GM13976 (cell line): ENCODE measurements at regions not wholly inside any gene's neighbourhood (a gene's known extent, or its start where the extent isn't known, plus 50 kb on each side); places are given as distances from the start of the nearest gene placed in this dataset.

ENCODE experiments used
- DNase-seq: peaks from one replicate; pipeline ENCODE4 v3.0.0; 2012; ENCODE audit warnings: low spot score
- in situ Hi-C: fragments of 300-500 bp; cut with MboI; formaldehyde crosslinking; loops from one replicate; pipeline ENCODE4 v1.12.0; 2022; ENCODE audit warnings: low sequenced_read_pairs, mixed read lengths, inconsistent platforms; ENCODE audit not compliant: unreplicated experiment
- TF ChIP-seq, protein P1 (sequence below): IDR thresholded peaks from 2 replicates; pipeline ENCODE4 v1.5.1; 2012; ENCODE audit warnings: borderline replicate concordance, mild to moderate bottlenecking; ENCODE audit not compliant: insufficient read depth; ENCODE audit errors: extremely low read depth, missing control alignments, control extremely low read depth

DNA sequence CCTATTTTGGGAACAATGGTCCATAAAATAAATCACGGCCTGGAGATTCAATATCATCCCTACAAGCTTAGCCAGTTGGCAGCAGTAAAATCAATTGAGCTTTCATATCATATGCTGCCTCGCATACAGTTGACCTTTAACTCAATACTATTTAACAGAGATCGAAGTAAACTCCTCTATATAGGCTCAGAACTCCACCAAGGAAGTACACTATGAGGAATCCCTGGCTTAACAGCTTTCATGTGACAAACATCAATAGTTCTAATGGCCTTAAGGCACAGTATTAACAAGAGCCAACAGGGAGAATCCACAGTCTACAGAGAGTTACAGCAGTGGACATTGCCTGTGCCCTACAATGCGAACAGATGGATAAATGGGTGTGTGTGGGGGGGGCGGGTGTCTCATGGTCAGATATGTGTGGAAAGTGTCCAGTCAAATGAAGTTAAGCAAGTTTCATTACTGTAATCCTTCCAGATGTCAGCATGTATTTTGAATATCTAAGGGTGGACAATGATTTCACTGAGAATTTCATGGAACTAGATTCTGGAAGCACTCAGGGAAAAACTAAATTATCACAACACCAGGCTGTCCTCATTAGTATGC lies 98.2 kb upstream of the FAM9B start:
- no peak for DNase-seq
- TF ChIP-seq, protein P1, sequence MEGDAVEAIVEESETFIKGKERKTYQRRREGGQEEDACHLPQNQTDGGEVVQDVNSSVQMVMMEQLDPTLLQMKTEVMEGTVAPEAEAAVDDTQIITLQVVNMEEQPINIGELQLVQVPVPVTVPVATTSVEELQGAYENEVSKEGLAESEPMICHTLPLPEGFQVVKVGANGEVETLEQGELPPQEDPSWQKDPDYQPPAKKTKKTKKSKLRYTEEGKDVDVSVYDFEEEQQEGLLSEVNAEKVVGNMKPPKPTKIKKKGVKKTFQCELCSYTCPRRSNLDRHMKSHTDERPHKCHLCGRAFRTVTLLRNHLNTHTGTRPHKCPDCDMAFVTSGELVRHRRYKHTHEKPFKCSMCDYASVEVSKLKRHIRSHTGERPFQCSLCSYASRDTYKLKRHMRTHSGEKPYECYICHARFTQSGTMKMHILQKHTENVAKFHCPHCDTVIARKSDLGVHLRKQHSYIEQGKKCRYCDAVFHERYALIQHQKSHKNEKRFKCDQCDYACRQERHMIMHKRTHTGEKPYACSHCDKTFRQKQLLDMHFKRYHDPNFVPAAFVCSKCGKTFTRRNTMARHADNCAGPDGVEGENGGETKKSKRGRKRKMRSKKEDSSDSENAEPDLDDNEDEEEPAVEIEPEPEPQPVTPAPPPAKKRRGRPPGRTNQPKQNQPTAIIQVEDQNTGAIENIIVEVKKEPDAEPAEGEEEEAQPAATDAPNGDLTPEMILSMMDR: no peak
- in situ Hi-C loops: no loop called here

- in situ Hi-C loops: no loop called here
- no peak for DNase-seq
- TF ChIP-seq, protein P1: no peak
These were observed 99.5 kb upstream of the FAM9B start for GRCh38 chrX:9133426-9133825.

DNA sequence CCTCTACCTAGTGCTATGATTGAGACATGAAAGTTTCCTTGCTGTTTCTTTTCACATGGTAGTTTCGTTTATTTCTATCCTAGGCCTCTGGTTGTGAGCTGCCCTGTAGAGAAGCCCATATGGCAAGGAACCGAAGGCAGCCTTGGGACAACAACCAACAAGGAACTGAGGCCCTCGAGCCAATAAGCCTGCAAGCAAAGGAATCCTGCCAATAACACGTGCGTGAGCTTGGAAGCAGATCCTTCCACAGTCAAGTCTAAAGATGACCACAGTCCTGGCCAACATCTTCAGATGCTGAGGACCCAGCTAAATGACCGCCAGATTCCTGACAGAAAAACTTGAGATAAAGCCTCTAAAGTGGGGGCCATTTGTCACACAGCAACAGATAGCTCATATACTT lies 100.4 kb upstream of the FAM9B start:
- in situ Hi-C loops: no loop called here
- no peak for DNase-seq
- TF ChIP-seq, protein P1: no peak

DNA sequence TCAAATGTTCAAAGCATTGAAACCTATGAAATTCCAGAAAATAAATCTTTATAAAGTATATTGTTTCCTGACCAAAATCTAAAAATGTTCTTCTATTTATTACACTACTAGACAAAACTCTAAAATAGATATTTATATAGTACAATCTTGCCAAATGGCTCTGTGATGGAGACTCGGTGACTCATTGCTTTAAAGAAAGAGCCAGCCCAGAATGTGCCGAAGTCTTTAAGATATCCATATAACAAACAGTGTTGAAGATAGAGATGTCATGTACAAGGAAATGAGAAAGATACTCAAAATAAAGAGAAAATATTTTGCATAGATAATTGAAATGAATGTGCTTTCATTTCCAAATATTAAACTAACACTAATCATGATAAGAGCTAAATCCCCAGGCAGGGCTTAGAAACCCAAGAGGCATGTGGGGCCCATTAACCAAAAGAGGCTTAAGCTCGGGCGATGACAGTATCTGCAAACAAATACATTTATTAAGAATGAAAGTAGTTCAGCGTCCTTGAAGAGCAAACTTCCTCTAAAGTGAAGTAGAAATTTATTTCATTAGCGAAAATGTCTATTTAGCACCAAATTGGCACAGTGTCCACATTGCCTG lies 102.1 kb upstream of the FAM9B start:
- TF ChIP-seq, protein P1: no peak
- no peak for DNase-seq
- in situ Hi-C loops: no loop called here

DNA sequence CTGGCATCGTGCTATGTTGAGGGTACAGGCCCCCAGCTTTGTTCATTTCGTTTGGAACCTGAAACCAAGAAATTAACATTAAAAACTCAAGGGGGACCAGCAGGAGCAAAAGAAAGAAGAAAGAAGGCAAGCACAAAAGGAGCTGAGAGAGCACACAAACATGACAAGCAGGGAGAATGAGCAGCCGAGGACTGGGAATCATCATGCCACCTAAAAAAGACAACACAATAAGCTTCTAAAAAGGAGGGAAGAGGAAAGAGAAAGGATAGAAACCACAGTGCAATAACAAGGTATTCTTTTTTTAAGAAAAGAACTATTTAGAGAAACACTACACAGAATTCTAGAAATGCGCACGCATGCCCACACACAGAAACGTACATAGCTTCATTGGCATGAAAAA lies 103.2 kb upstream of the FAM9B start:
- TF ChIP-seq, protein P1: no peak
- DNase-seq: no peak
- in situ Hi-C loops: no loop called here

DNA sequence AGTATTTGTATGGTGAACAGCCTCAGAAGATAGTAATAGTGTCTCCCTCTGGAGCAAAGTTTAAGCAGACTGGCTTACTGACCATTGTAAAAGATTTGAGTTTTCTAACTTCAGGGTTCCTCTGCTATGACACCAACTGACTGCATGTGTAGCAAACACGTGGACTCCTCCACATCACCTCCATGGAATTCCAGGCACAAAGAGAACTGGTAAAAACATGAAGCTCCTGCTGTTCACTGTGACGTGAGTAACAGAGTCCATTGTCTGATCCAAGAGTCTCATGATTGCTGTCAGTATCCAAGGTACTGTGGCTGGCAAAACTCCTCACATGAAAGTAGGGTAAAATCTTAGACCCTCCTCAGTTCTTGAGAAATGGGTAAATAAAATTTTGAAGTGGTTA lies 107.6 kb upstream of the FAM9B start:
- DNase-seq: no peak
- in situ Hi-C loops: no loop called here

More for the DNA sequence above, 107.6 kb upstream of the FAM9B start:
- TF ChIP-seq, protein P1: no peak
